ENCODE measurements at regions not wholly inside any gene's neighbourhood (a gene's known extent, or its start where the extent isn't known, plus 50 kb on each side); places are given as distances from the start of the nearest gene placed in this dataset.

GRCh38 chr2:114068438-114068837 is 178.5 kb downstream of the ACTR3 start:
- TF ChIP-seq POLR2A (IDR thresholded peaks at IDR 0.05) (no peak), CTCF (IDR thresholded peaks at IDR 0.05) (no peak)
